Islet of Langerhans (tissue), 1 donor: ENCODE measurements at regions not wholly inside any gene's neighbourhood (a gene's known extent, or its start where the extent isn't known, plus 50 kb on each side); places are given as distances from the start of the nearest gene placed in this dataset.

Source experiments
- FAIRE-seq: peaks from one replicate; lab custom pipeline; 2011; peaks lifted over from hg19 to GRCh38; lab: Jason Lieb, UNC

DNA sequence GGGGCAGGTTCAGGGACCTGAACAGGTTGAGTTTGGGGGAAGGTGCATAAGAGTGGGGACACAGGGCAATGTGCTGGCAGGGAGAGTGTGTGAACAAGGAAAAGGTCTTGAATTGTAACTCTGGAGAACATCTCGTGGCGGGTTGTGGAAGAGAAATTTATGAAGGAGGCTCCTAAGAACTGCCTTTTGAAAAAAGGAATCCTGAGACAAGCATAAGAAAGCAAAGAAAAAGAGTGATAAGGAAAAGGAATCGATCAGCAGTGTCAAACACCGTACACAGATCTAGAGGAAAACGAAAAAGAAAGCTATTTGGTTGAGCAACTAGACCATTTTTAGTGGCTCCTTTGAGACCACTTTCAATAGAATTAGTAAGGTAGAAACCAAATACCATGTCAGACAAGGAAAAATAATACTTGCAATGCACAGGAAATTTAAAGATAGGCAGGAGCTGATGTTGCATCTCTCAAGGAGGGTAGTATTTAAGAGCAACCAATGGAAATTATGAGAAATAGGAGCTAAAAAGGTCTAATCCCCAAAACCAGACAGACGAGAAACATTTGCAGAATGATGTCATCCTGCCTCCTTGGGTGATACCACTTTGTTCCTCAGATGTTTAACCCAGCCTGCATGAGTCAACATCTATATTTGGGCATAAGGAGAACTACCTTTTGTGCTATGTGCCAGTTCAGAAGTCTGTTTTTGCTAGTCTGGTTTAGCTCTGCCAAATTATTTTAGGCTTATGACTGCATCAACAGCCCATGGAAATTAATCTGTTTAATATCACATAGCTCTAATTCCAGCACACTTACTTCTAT is 64.5 kb upstream of the STK38L start:
- FAIRE-seq: peak; percentile 82

DNA sequence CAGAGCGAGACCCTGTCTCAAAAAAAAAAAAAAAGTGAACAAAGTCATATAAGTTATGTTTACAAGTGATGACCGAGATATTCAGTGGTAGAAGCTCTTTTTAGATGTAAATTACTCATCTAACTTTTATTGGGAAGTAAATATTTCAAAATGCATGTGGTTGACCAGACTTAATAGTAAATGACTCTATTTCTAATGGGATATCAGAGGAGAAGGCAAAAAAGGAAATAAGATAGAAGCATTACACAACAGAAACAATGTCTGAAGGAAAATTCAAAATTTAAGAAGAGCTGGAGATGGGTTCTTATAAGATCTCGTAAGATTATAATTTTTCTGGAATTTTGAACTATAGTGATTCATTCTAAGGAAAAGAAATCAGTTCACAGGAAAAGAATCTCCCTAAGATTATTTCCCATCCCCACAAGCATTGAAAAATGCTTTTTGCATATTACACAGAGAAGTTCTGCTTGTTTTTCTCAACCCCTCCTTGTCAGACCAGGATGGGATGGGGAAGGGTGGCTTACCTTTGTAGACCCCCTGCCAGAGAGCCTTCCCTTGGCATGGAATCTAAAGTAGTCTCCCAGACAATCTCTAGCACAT is 63.1 kb upstream of the STK38L start:
- no peak for FAIRE-seq

DNA sequence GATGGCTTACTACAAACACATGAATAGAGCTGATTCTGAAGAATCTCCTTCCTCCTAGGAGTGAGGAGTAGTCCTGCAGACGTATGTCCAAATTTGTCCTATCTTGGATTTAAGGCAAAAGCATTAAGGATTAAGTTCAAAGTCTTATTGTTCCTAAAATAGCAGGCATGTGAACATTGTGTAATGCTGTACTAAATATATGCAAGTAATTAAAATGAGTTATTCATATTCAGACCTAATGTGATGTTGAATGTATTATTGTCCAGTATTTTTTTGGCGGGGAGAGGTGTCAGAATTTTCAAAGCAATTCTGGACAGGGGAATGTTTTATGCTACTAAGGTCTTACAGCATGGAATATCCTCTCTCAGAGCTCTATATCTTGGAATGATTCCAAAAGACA is 60.7 kb upstream of the STK38L start:
- FAIRE-seq: no peak

DNA sequence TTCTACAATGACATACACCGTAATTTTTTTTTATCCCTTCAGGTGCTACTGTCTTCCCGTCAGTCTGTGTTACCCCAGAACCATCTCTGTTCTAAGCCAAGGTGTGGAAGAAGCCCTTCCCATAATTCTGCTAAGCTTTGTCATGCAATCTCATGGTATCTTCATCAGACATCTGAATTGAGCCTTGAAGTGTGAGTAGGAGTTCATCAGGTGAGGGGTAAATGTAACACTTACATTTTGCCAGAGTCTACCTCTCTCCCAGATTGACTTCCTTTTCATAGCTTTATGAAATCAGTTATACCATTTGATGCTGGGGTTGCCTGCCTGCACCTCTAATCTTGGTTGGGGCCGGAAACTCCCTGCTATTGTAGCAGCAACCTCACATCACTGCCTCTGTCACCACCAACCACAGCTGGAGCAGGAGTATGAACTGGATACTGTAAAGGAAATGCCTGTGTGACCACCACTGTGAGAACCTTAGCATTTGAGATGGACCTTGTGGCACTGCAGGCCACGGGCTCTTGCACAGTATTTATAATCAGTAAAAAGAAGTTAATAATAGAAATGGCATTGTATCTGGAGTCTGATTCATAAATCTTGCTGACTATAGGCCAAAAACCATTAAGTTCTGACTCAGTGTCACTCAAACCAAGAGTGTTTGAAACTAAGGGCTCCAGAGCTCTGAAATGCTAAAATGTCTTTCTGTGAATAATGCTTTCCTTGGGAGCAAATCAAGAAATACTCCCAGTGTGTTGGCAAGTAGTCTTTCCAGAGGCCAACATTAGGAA is 58.7 kb upstream of the STK38L start:
- FAIRE-seq: no peak

DNA sequence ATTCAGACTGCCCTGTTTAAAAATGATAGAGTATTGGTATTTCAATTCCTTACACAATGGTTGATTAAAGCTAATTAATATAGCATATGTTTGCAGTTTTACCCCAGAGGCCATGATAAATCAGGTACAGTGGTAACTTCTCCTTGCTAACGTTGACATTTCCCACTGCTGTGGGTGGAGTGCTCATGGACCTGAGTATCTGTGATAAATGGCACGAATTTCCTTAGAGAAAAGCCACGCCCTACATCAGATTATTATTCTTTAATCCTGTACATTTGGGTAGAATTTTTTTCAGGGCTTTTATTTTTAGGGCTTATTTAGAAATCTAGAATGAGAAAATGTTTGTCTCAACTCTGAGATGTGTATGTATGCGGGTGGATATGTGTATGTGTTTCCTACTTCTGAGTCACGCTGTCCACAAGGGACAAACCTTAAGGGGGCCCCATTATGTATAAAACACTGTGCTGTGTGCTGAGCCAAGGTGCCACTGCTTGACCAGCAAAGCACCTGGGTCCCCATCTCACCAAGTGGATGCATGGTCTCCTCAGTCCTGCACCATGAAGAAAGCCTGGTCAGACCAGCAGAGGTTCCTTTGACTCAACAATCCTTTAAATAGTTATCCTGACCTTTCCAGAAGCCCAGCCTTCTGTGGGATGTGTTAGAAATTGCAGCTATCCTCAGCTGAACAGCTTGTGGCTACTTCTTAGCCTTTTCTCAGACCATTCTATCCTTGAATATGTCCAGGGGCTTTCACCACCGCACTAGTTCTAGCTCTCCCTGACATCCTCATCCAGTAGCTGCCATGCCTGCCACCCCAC is 57.9 kb upstream of the STK38L start:
- no peak for FAIRE-seq

DNA sequence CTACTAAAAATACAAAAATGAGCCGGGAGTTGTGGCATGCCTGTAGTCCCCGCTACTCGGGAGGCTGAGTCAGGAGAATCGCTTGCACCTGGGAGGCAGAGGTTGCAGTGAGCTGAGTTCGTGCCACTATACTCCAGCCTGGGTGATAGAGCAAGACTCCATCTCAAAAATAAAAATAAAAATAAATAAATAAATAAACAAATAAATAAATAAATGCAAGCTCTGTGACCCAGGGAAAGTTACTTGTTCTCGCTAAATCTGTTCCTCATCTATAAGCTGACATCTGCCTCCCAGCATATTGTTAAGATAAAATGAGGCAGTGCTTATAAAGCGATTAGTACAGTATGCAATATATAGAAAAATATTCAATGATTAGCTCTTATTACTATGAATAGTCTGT is 56.4 kb upstream of the STK38L start:
- no peak for FAIRE-seq

DNA sequence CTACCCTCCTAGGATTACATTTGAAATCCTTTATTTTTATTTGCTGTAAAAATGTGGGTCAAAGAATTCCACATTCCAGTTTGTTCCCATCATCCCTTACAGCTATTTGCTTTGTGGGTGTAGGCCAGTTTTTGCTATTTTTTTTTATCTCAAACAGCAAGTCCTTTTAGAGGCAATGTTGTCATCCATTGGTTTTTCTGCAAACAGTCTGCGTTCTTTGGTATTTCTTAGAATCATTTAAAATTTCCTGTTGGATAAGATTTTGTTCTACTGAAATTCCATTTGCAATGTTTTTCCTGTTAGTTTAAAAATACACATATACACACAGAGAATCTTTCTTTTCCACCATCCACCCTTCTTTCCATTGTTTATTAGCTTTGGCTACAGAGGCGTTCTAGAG is 53.3 kb upstream of the STK38L start:
- no peak for FAIRE-seq

DNA sequence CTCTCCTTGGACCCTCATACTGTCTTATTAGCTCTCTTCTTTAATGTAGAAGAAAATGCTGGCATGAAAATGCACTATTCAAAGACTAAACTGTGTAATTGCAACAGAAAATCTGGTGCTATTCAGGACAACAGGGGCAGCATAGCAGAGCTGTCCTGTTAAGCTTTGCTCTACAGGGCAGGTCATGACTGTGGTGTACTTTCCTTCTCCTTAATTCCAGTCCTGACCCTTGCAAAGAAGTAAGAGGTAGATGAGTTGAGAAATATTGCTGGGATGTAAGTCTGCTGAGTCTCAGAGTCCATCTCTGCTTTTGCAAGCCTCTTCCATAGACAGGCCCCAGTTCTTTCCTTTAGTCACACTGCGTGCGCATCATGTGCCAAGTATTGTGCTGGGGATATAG is 52.6 kb upstream of the STK38L start:
- no peak for FAIRE-seq

DNA sequence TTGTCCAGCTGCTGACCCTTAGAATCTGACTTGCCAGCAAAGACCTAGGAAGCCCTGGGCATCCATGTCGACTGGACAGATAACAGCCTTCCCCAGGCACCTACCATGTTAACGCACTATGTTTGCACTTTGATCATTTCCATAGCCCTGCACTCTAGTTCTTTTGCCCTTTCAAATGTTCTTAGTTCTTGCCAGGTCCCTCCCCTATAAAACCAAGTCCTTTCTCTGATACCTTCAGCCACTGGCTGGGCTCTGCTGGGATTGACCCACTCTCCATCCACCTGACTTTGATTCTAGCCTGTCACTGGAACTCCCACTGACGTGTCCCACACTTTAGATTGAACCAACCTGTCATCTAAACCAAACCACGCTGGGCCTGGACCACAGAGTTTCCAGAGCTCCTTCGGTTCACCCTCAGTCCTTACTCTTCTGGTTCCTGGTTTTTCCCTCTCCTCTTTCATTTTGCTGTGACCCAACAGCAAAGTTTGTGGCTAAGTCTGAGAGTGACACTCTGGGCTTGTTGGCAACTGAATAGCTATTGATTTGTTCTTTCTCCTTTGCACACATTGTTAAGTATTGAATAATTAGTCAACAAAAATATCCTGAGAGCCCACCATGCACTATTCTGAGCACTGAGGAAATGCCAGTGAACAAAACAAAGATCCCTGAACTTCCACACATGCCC is 51.8 kb upstream of the STK38L start:
- no peak for FAIRE-seq

DNA sequence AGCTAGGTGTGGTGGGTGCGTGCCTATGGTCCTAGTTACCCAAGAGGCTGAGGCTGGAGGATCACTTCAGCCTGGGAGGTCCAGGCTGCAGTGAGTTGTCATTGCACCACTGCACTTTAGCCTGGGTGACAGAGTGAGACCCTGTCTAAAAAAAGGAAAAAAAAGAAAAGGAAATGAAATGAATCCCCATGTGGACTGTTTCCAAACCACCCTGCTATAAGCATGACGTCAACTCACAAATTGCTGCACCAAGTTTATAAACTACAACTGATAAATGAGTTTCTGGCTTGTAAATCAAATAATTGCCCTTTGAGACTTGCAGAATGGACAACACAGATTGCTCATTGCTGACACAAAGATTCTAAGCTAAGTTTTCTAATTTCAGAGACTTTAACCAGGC is 51.0 kb upstream of the STK38L start:
- no peak for FAIRE-seq

DNA sequence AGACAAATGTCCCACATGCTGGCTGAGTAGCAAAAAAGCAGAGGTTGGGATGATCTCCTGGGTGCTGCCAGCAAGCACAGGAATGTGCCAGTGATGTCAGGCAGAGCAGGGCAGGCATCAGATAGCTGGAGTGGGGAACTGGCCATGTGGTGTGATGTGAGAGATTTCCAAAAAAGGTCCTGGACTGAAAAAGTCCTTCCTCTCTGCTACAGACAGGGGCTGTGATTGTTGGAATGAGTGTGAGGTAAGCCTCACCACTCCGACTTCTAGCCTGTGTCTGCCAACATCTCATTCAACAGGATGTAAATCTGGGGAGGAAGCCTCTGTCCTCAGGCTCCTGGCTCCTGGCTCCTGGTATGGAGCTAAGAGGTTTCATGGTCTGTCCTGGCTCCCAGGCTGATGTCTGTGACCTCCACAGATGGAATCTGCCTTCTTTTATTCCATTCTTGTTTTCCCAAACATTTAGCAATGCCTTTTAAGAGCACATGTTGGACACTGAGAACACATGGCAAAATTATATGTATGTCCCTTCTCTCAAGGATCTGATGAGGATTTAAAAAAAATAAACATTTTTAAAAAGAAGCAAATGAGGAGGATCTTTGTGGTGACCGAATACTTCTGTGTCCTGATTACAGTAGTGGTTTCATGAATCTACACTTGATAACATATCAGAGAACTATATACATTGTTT is 50.1 kb upstream of the STK38L start:
- FAIRE-seq: no peak
